HG03159 (cell line): ENCODE measurements at regions not wholly inside any gene's neighbourhood (a gene's known extent, or its start where the extent isn't known, plus 50 kb on each side); places are given as distances from the start of the nearest gene placed in this dataset.

Experiments
- ATAC-seq: cut with Tn5 transposase; IDR thresholded peaks from one replicate; pipeline ENCODE4 v1.9.1; 2021; ENCODE audit warnings: mild to moderate bottlenecking, moderate library complexity; ENCODE audit not compliant: unreplicated experiment

GRCh38 chr10:29962166-29962850 is 97.1 kb downstream of the JCAD start:
- ATAC-seq: no peak

GRCh38 chr10:29961351-29961750 is 98.0 kb downstream of the JCAD start:
- no peak for ATAC-seq

GRCh38 chr10:29960261-29960660 is 99.1 kb downstream of the JCAD start:
- no peak for ATAC-seq

GRCh38 chr10:29959586-29959985 is 99.8 kb downstream of the JCAD start:
- ATAC-seq: no peak

GRCh38 chr10:29958440-29958839 is 100.9 kb downstream of the JCAD start:
- no peak for ATAC-seq

GRCh38 chr10:29957907-29958331 is 101.5 kb downstream of the JCAD start:
- no peak for ATAC-seq

GRCh38 chr10:29957236-29957635 is 102.2 kb downstream of the JCAD start:
- no peak for ATAC-seq

- no peak for ATAC-seq
Measured at GRCh38 chr10:29956335-29956924, 103.0 kb downstream of the JCAD start.

GRCh38 chr10:29955329-29955935 is 104.0 kb downstream of the JCAD start:
- no peak for ATAC-seq

- no peak for ATAC-seq
Measured at GRCh38 chr10:29951441-29951931, 107.9 kb downstream of the JCAD start.

- no peak for ATAC-seq
Measured at GRCh38 chr10:29950391-29950790, 109.0 kb downstream of the JCAD start.

- ATAC-seq: no peak
Measured at GRCh38 chr10:29949411-29950011, 109.9 kb downstream of the JCAD start.

GRCh38 chr10:29948881-29949355 is 110.5 kb downstream of the JCAD start:
- ATAC-seq: no peak

GRCh38 chr10:29947701-29948060 is 111.7 kb downstream of the JCAD start:
- no peak for ATAC-seq

- no peak for ATAC-seq
Measured at GRCh38 chr10:29946953-29947700, 112.3 kb downstream of the JCAD start.

GRCh38 chr10:29946614-29946952 is 112.8 kb downstream of the JCAD start:
- ATAC-seq: no peak

GRCh38 chr10:29941476-29941875 is 117.9 kb downstream of the JCAD start:
- ATAC-seq: no peak

- no peak for ATAC-seq
Measured at GRCh38 chr10:29932991-29933390, 126.4 kb downstream of the JCAD start.

GRCh38 chr10:29931833-29932232 is 127.6 kb downstream of the JCAD start:
- no peak for ATAC-seq

GRCh38 chr10:29929006-29929405 is 130.4 kb downstream of the JCAD start:
- no peak for ATAC-seq

GRCh38 chr10:29926693-29927048 is 132.7 kb downstream of the JCAD start:
- no peak for ATAC-seq
